ENCODE measurements at regions not wholly inside any gene's neighbourhood (a gene's known extent, or its start where the extent isn't known, plus 50 kb on each side); places are given as distances from the start of the nearest gene placed in this dataset.
"Not testable (repeated sequence)": the region's sequence is repeated elsewhere in the genome, so short reads cannot be mapped to it uniquely, and the experiment has no call there.

GRCh38 chr12:94012071-94012470 lies 136.3 kb upstream of the PLXNC1 start:
- no peak for DNase-seq (ENCODE audit: low read depth, low spot score)
- in situ Hi-C loops (cut with HindIII; ENCODE audit: low pct_unique_long_range_greater_than_20kb, low sequenced_read_pairs), result no loop called here

- in situ Hi-C loops (cut with HindIII; ENCODE audit: low pct_unique_long_range_greater_than_20kb, low sequenced_read_pairs), result no loop called here
These were observed 135.8 kb upstream of the PLXNC1 start for GRCh38 chr12:94012590-94012989.

DNA sequence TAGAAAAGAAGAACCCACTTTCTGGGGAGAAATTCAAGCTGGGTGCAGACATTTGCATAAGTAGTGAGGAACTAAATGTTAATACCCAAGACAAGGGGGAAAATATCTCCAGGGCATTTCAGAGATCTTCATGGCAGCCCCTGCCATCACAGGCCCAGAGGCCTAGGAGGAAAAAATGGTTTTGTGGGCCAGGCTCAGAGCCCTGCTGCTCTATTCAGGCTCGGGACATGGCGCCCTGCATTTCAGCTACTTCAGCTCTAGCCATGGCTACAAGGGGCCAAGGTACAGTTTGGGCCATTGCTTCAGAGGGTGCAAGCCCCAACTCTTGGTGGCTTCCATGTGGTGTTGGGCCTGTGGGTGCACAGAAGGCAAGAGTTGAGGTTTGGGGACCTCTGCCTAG lies 131.1 kb upstream of the PLXNC1 start:
- in situ Hi-C loops (cut with HindIII; ENCODE audit: low pct_unique_long_range_greater_than_20kb, low sequenced_read_pairs); DNase-seq (ENCODE audit: low read depth, low spot score): not testable (repeated sequence)

More at GRCh38 chr12:94012590-94012989, 135.8 kb upstream of the PLXNC1 start:
- DNase-seq (ENCODE audit: low read depth, low spot score), result no peak

- DNase-seq (ENCODE audit: low read depth, low spot score), result no peak
- in situ Hi-C loops (cut with HindIII; ENCODE audit: low pct_unique_long_range_greater_than_20kb, low sequenced_read_pairs), result no loop called here
These were observed 128.0 kb upstream of the PLXNC1 start for GRCh38 chr12:94020335-94020734.

DNA sequence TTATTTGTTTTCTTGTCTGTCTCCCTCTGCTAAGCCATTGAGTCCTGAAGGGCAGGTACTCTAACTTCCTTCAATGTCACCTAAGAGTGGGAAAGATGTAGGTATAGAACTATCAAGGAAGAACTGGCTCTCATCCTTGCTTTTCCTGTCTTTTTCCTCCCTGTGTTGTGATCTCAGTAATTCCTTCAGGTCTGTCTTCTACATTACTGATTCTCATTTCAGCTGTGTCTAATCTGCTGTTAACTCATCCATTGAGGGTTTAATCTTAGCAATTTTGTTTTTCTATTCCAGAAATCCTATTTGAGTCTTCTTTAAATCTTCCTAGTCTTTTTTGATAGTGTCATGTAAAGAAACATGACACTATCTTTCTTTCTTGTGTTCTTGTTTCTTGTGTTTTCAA lies 124.5 kb upstream of the PLXNC1 start:
- DNase-seq (ENCODE audit: low read depth, low spot score), result no peak
- in situ Hi-C loops (cut with HindIII; ENCODE audit: low pct_unique_long_range_greater_than_20kb, low sequenced_read_pairs), result no loop called here

DNA sequence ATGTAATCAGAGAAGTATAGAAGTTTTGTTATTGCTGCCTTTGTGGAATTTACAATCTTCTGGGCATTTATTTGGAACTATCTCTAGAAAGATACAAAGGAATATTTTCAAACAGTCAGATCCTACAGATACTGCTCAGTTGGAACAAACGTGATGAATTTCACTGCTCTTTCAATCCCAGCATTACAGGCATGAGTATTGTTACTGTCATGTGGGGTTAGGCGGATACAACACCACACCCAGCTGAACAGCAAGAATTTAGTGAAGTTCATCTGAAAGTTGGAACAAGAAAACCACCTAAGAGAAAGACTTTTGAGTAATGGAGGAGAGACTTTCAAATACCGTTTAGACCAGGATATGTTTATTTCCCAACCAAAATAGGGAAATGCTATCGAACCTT lies 123.3 kb upstream of the PLXNC1 start:
- in situ Hi-C loops (cut with HindIII; ENCODE audit: low pct_unique_long_range_greater_than_20kb, low sequenced_read_pairs), result no loop called here

DNA sequence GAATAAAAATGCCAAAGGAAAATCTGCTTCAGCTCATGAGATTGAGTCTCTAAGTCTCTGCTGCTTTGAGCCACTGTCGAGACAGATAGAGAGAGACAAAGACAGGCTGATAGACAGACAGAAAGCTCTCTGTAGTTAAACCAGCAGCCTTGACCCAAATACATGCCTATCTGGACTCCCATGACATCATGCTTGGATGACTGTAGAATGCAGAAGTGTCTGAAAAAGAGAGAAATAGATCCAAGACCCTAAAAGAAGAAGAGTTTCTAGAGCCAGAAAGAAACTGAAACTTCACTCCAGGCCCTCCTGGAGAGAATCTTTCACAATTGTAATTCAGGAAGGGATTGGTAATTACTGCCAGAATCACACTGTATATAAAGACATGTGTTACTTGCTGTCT lies 122.6 kb upstream of the PLXNC1 start:
- no peak for DNase-seq (ENCODE audit: low read depth, low spot score)
- in situ Hi-C loops (cut with HindIII; ENCODE audit: low pct_unique_long_range_greater_than_20kb, low sequenced_read_pairs), result no loop called here

More for the DNA sequence above, 123.3 kb upstream of the PLXNC1 start:
- no peak for DNase-seq (ENCODE audit: low read depth, low spot score)

DNA sequence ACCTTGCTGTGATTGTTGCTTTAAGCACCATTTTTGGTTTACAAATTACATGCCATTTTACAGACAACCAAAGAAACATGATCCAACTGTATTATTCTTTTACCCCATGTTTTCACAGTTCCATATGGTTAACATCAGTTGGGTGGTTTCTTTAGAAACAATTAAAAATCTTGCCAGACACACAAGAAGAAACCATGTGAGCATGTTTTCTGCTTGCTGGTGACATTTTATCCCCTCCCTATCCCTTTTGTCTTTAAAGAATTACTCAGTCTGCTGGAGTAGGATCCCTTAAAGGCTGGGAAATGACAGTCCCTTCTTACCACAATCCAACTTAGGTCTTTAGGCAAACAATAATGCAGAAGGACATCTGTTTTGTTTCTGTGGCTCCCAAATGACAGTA lies 121.8 kb upstream of the PLXNC1 start:
- in situ Hi-C loops (cut with HindIII; ENCODE audit: low pct_unique_long_range_greater_than_20kb, low sequenced_read_pairs), result no loop called here

GRCh38 chr12:94027561-94027960 lies 120.8 kb upstream of the PLXNC1 start:
- no peak for DNase-seq (ENCODE audit: low read depth, low spot score)
- in situ Hi-C loops (cut with HindIII; ENCODE audit: low pct_unique_long_range_greater_than_20kb, low sequenced_read_pairs), result no loop called here

More for the DNA sequence above, 121.8 kb upstream of the PLXNC1 start:
- no peak for DNase-seq (ENCODE audit: low read depth, low spot score)

DNA sequence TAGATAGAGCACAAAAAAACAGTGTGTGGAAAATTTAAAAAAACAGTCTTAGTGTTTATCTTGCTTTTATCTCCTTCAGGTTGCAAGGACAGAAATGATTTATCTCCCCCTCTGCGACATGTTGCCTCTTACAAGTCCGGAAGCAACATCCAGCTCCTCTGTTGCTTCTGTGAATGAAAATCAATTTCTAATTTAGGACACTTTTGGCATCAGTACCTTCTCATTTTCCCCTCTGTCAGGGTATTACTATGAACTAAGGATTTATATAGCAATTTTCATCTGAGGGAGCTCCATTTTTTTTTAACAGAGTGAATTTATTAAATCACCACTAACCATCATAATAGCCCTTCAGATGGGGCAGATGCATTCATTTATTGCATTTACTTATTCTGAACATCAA lies 116.6 kb upstream of the PLXNC1 start:
- in situ Hi-C loops (cut with HindIII; ENCODE audit: low pct_unique_long_range_greater_than_20kb, low sequenced_read_pairs), result no loop called here
- no peak for DNase-seq (ENCODE audit: low read depth, low spot score)

DNA sequence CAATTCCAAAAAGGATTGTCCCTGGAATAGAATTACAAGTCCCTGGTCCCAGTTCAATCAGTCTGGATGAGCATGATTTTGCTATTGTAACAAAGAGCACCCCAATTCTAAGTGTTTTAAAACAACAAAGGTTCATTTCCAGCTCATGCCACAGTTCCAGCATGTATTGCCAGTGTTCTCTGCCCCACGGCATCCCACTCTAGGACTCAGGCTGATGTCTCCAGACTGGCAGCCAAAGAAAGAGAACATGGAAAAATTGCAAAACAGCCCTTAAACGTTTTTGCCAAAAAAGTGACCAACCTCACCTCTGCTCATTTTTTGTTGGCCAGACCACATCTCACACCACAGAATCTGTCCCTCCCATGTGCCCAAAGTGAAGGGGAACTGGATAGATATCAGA lies 116.0 kb upstream of the PLXNC1 start:
- in situ Hi-C loops (cut with HindIII; ENCODE audit: low pct_unique_long_range_greater_than_20kb, low sequenced_read_pairs), result no loop called here

GRCh38 chr12:94033101-94033500 lies 115.3 kb upstream of the PLXNC1 start:
- no peak for DNase-seq (ENCODE audit: low read depth, low spot score)
- in situ Hi-C loops (cut with HindIII; ENCODE audit: low pct_unique_long_range_greater_than_20kb, low sequenced_read_pairs), result no loop called here

More for the DNA sequence above, 116.0 kb upstream of the PLXNC1 start:
- DNase-seq (ENCODE audit: low read depth, low spot score), result no peak

- DNase-seq (ENCODE audit: low read depth, low spot score), result no peak
- in situ Hi-C loops (cut with HindIII; ENCODE audit: low pct_unique_long_range_greater_than_20kb, low sequenced_read_pairs), result no loop called here
These were observed 114.6 kb upstream of the PLXNC1 start for GRCh38 chr12:94033784-94034183.

GRCh38 chr12:94037444-94037843 lies 110.9 kb upstream of the PLXNC1 start:
- no peak for DNase-seq (ENCODE audit: low read depth, low spot score)
- in situ Hi-C loops (cut with HindIII; ENCODE audit: low pct_unique_long_range_greater_than_20kb, low sequenced_read_pairs), result no loop called here

- DNase-seq (ENCODE audit: low read depth, low spot score), result no peak
These were observed 109.8 kb upstream of the PLXNC1 start for GRCh38 chr12:94038605-94039004.

GRCh38 chr12:94039199-94039840 lies 109.1 kb upstream of the PLXNC1 start:
- no peak for DNase-seq (ENCODE audit: low read depth, low spot score)
- in situ Hi-C loops (cut with HindIII; ENCODE audit: low pct_unique_long_range_greater_than_20kb, low sequenced_read_pairs), result no loop called here

More at GRCh38 chr12:94038605-94039004, 109.8 kb upstream of the PLXNC1 start:
- in situ Hi-C loops (cut with HindIII; ENCODE audit: low pct_unique_long_range_greater_than_20kb, low sequenced_read_pairs), result no loop called here

GRCh38 chr12:94039914-94040313 lies 108.5 kb upstream of the PLXNC1 start:
- peak; percentile 16 for DNase-seq (ENCODE audit: low read depth, low spot score)
- in situ Hi-C loops (cut with HindIII; ENCODE audit: low pct_unique_long_range_greater_than_20kb, low sequenced_read_pairs), result no loop called here

DNA sequence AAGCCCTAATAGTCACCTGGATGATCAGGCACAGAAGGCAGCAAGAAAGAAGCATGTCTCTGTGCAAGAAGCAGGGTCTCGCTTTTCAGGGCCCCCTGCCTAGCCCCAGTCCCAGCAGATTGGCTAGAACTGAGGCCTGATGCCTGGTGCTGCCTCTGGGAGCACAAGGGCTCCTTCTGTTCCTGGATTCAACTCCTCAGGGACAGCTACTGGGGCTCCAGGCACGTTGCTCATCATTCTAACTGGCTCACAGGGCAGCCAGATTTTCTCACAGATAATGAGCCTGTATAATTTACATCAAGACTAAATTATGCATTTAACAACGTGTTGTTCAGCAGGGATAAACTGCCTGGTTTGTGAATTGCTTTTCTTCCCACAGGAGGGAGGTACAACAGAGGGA lies 106.5 kb upstream of the PLXNC1 start:
- in situ Hi-C loops (cut with HindIII; ENCODE audit: low pct_unique_long_range_greater_than_20kb, low sequenced_read_pairs), result no loop called here
- peak; percentile 31 for DNase-seq (ENCODE audit: low read depth, low spot score)

DNA sequence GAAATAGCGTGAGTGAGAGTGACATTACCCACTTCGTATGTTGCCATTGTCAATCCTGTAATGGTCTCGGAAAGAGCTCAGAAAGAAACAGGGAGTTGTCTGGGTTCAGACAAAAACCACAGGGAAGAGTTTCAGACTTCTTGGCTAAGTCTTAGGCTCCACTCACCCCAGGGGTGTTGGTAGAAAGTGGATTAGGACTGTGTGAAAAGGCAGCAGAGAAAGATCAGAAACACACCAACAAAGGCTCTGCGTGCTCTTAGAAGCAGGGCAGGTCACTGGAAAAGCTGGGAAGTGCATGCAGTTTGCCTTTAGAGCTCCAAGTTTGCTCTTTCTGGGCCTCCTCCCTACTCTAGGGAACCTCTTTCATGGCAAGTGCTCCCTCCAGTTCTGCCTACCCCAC lies 106.1 kb upstream of the PLXNC1 start:
- in situ Hi-C loops (cut with HindIII; ENCODE audit: low pct_unique_long_range_greater_than_20kb, low sequenced_read_pairs), result no loop called here
- no peak for DNase-seq (ENCODE audit: low read depth, low spot score)
